B cell (primary cell): ENCODE measurements at regions not wholly inside any gene's neighbourhood (a gene's known extent, or its start where the extent isn't known, plus 50 kb on each side); places are given as distances from the start of the nearest gene placed in this dataset.

ENCODE experiments used
- ATAC-seq: fragments of 200-7000 bp; cut with Tn5 transposase; one replicate; pipeline ENCODE4 v1.10.0; 2021; ENCODE audit warnings: low read depth, mild to moderate bottlenecking, moderate number of reproducible peaks, moderate library complexity
- CTCF ChIA-PET: fragments of 350-600 bp; sonication (Branson Sonifier 250); formaldehyde crosslinking; loops from one replicate; lab custom pipeline; 2021; ENCODE audit warnings: antibody characterized with exemption, inconsistent platforms; lab: Charles Lee
- POLR2A ChIA-PET: fragments of 350-600 bp; sonication (Branson Sonifier 250); formaldehyde crosslinking; loops from one replicate; lab custom pipeline; 2021; ENCODE audit warnings: antibody characterized with exemption; lab: Charles Lee
- DNase-seq: peaks from one replicate; pipeline ENCODE4 v3.0.0; 2013
- H2AFZ ChIP-seq: 2 replicates; pipeline ENCODE4 v1.6.1; 2012; ENCODE audit warnings: mild to moderate bottlenecking, low read depth, low read length; ENCODE audit not compliant: insufficient read depth, poor library complexity, severe bottlenecking
- H3K27ac ChIP-seq, 2 donors: 1 replicate in 1 of 2; 2 replicates in 1 of 2; pipeline ENCODE4 v1.5.1; 2012 to 2013; ENCODE audit warnings: low read length in 2 of 2, mild to moderate bottlenecking in 2 of 2, moderate library complexity in 1 of 2
- H3K27me3 ChIP-seq, 4 experiments: fragments of 200-600 bp in 1 of 4; sonication (generic) in 1 of 4; replicated peaks in 1 of 4; 1 replicate in 2 of 4; 2 replicates in 2 of 4; pipeline versions ENCODE4 v1.6.1 to v1.7.0; 2013 to 2016; ENCODE audit warnings: low read length in 3 of 4, mild to moderate bottlenecking in 2 of 4, mixed read lengths in 1 of 4, moderate library complexity in 1 of 4; ENCODE audit not compliant: insufficient read depth in 4 of 4, control insufficient read depth in 3 of 4; ENCODE audit errors: control extremely low read depth in 1 of 4
- H3K36me3 ChIP-seq, 2 experiments: replicated peaks in 1 of 2; 1 replicate in 1 of 2; 2 replicates in 1 of 2; pipeline versions ENCODE4 v1.6.1 to v1.7.1; 2013; ENCODE audit warnings: low read length in 1 of 2; ENCODE audit not compliant: insufficient read depth in 2 of 2, control insufficient read depth in 1 of 2; ENCODE audit errors: control extremely low read depth in 1 of 2, extremely low read depth in 1 of 2
- H3K4me1 ChIP-seq, 2 donors: fragments of 200-600 bp in 1 of 2; sonication (generic) in 1 of 2; 1 replicate in 1 of 2; 2 replicates in 1 of 2; pipeline versions ENCODE4 v1.5.1 to v1.6.1; 2013 to 2017; ENCODE audit warnings: low read length in 2 of 2; ENCODE audit not compliant: control insufficient read depth in 2 of 2, insufficient read depth in 2 of 2
- H3K4me2 ChIP-seq: replicated peaks from 2 replicates; pipeline ENCODE3; 2012; ENCODE audit warnings: mild to moderate bottlenecking, low read depth, low read length; ENCODE audit not compliant: poor library complexity, severe bottlenecking
- H3K4me3 ChIP-seq, 5 experiments: fragments of 200-600 bp in 1 of 5; sonication (generic) in 1 of 5; 1 replicate in 3 of 5; 2 replicates in 2 of 5; pipeline versions ENCODE4 v1.5.1 to v1.7.0; 2011 to 2016; ENCODE audit warnings: low read length in 4 of 5, mild to moderate bottlenecking in 4 of 5, low read depth in 2 of 5, control low read depth in 1 of 5, moderate library complexity in 1 of 5; ENCODE audit not compliant: insufficient read depth in 1 of 5; ENCODE audit errors: control extremely low read depth in 1 of 5, extremely low read depth in 1 of 5
- H3K79me2 ChIP-seq: fragments of 200-600 bp; sonication (generic); one replicate; pipeline ENCODE4 v1.6.0; 2016; ENCODE audit warnings: low read length; ENCODE audit not compliant: control insufficient read depth, insufficient read depth
- H3K9ac ChIP-seq: fragments of 200-600 bp; sonication (generic); 2 replicates; pipeline ENCODE4 v1.6.1; 2017; ENCODE audit warnings: mild to moderate bottlenecking, low read length, moderate library complexity
- H3K9me3 ChIP-seq, 3 donors: one replicate each; pipeline versions ENCODE4 v1.6.1 to v1.7.1; 2013; ENCODE audit warnings: low read length in 2 of 3; ENCODE audit not compliant: control insufficient read depth in 2 of 3, insufficient read depth in 1 of 3; ENCODE audit errors: control extremely low read depth in 1 of 3
- H4K20me1 ChIP-seq: 2 replicates; pipeline ENCODE4 v1.6.0; 2012; ENCODE audit warnings: mild to moderate bottlenecking, low read length; ENCODE audit not compliant: insufficient read depth, control insufficient read depth, poor library complexity, severe bottlenecking
- H3K27ac Mint-ChIP-seq: one replicate; pipeline ENCODE4 v1.8.0; 2021; ENCODE audit warnings: mixed read lengths
- H3K27me3 Mint-ChIP-seq: one replicate; pipeline ENCODE4 v1.8.0; 2021; ENCODE audit warnings: mixed read lengths
- H3K4me1 Mint-ChIP-seq: one replicate; pipeline ENCODE4 v1.8.0; 2021; ENCODE audit warnings: mixed read lengths
- H3K4me3 Mint-ChIP-seq: one replicate; pipeline ENCODE4 v1.8.0; 2021; ENCODE audit warnings: mixed read lengths
- H3K9me3 Mint-ChIP-seq: one replicate; pipeline ENCODE4 v1.8.0; 2022; ENCODE audit warnings: mixed read lengths; ENCODE audit not compliant: insufficient read depth
- CTCF ChIP-seq: fragments of 200-600 bp; IDR thresholded peaks from one replicate; pipeline ENCODE4 v1.8.0; 2022; ENCODE audit warnings: antibody characterized with exemption, mild to moderate bottlenecking
- EZH2 ChIP-seq: IDR thresholded peaks from 2 replicates; pipeline ENCODE4 v1.6.1; 2012; ENCODE audit warnings: borderline replicate concordance, low read depth, mild to moderate bottlenecking, moderate library complexity, low read length; ENCODE audit not compliant: insufficient read depth, poor library complexity, severe bottlenecking
- WGBS: methylation state at CpG from one replicate; pipeline ENCODE4 v1.1.5; 2013; ENCODE audit warnings: missing lambda C conversion rate; ENCODE audit not compliant: insufficient coverage; 5-methylcytosine and 5-hydroxymethylcytosine counted together
- intact Hi-C: fragments of 100-400 bp; cut with micrococcal nuclease; formaldehyde crosslinking; loops from one replicate; pipeline ENCODE4 v1.10.0; 2022

- no peak for TF ChIP-seq EZH2
- no peak for TF ChIP-seq CTCF
- Histone ChIP-seq H2AFZ (no peak overlapping the region), H3K36me3 (no peaks in the 10 kb centered on the region), H3K4me1 (no peaks in the 10 kb centered on the region), H3K9me3 (no peaks in the 10 kb centered on the region), H4K20me1 (no peaks in the 10 kb centered on the region), H3K4me2 (no peak overlapping the region), H3K9ac (no peak overlapping the region), H3K27me3 (peaks cover 0 to 2% (median 0%) of the 10 kb centered on the region in 4 experiments), H3K4me3 (no peak overlapping the region), H3K27ac (no peak overlapping the region), H3K79me2 (no peaks in the 10 kb centered on the region)
- peaks cover 7% of the 10 kb centered on the region for H3K27me3 Mint-ChIP-seq
- whole genome bisulfite sequencing = 89% methylated on average over 6 of the region's 10 CpGs
- CTCF ChIA-PET = interaction anchor here (0.6 to 0.7 kb wide), 2 partner anchors 49 to 64 kb away, joined by 3 to 4 read pairs; no protein-coding TSS in a partner anchor
- no peak overlapping the region for H3K27ac Mint-ChIP-seq
- POLR2A ChIA-PET = interaction anchor here (0.7 kb wide), 1 partner anchor 12 kb away, joined by 8 read pairs; no protein-coding TSS in a partner anchor
- no peak for DNase-seq
- H3K4me1 Mint-ChIP-seq = no peaks in the 10 kb centered on the region
- intact Hi-C loops = no loop called here
- no peak for ATAC-seq
- H3K9me3 Mint-ChIP-seq = no peaks in the 10 kb centered on the region
- H3K4me3 Mint-ChIP-seq = no peak overlapping the region
These were observed 262.9 kb downstream of the PARN start for GRCh38 chr16:14366974-14367707.

GRCh38 chr16:14366447-14366846 lies 263.6 kb downstream of the PARN start:
- H3K79me2 ChIP-seq = no peaks in the 10 kb centered on the region
- H3K4me1 ChIP-seq = no peaks in the 10 kb centered on the region
- H3K9ac ChIP-seq = no peak overlapping the region
- ATAC-seq = no peak
- H3K4me3 Mint-ChIP-seq = no peak overlapping the region
- H3K4me1 Mint-ChIP-seq = no peaks in the 10 kb centered on the region
- DNase-seq = no peak
- H3K9me3 Mint-ChIP-seq = no peaks in the 10 kb centered on the region
- no peaks in the 10 kb centered on the region for H4K20me1 ChIP-seq
- no peak overlapping the region for H3K27ac ChIP-seq
- no peak overlapping the region for H3K4me2 ChIP-seq
- no peak overlapping the region for H2AFZ ChIP-seq
- no peak overlapping the region for H3K4me3 ChIP-seq
- peaks cover 7% of the 10 kb centered on the region for H3K27me3 Mint-ChIP-seq
- peak overlapping the region; percentile 15 for H3K27ac Mint-ChIP-seq
- POLR2A ChIA-PET = no interaction called here
- TF ChIP-seq CTCF = no peak
- TF ChIP-seq EZH2 = no peak
- H3K27me3 ChIP-seq = peaks cover 0 to 2% (median 0%) of the 10 kb centered on the region in 4 experiments
- CTCF ChIA-PET = no interaction called here
- no peaks in the 10 kb centered on the region for H3K36me3 ChIP-seq
- H3K9me3 ChIP-seq = no peaks in the 10 kb centered on the region
- intact Hi-C loops = no loop called here
- 93% methylated on average over 5 of the region's 7 CpGs for WGBS
